HG03097 (cell line): ENCODE measurements at regions not wholly inside any gene's neighbourhood (a gene's known extent, or its start where the extent isn't known, plus 50 kb on each side); places are given as distances from the start of the nearest gene placed in this dataset.

Experiments used
- ATAC-seq: cut with Tn5 transposase; IDR thresholded peaks from one replicate; pipeline ENCODE4 v1.9.1; 2021; ENCODE audit not compliant: unreplicated experiment, low FRiP score

GRCh38 chr6:147849401-147850330, 341.2 kb downstream of the SAMD5 start:
- ATAC-seq: no peak

- ATAC-seq: no peak
Measured at GRCh38 chr6:147852772-147853171, 344.3 kb downstream of the SAMD5 start.

- ATAC-seq: no peak
Measured at GRCh38 chr6:147853574-147853973, 345.1 kb downstream of the SAMD5 start.

GRCh38 chr6:147855803-147856482, 347.5 kb downstream of the SAMD5 start:
- no peak for ATAC-seq

- no peak for ATAC-seq
Measured at GRCh38 chr6:147856687-147857086, 348.2 kb downstream of the SAMD5 start.

GRCh38 chr6:147858421-147858820, 349.9 kb downstream of the SAMD5 start:
- ATAC-seq: no peak

- ATAC-seq: no peak
Measured at GRCh38 chr6:147859071-147859470, 350.6 kb downstream of the SAMD5 start.

GRCh38 chr6:147861696-147862095, 353.2 kb downstream of the SAMD5 start:
- no peak for ATAC-seq

GRCh38 chr6:147867433-147868226, 359.1 kb downstream of the SAMD5 start:
- no peak for ATAC-seq

GRCh38 chr6:147868427-147869190, 360.1 kb downstream of the SAMD5 start:
- no peak for ATAC-seq

- ATAC-seq: no peak
Measured at GRCh38 chr6:147869201-147869600, 360.7 kb downstream of the SAMD5 start.

GRCh38 chr6:147869869-147870268, 361.4 kb downstream of the SAMD5 start:
- ATAC-seq: no peak

GRCh38 chr6:147870506-147871110, 362.1 kb downstream of the SAMD5 start:
- ATAC-seq: no peak

GRCh38 chr6:147872002-147872401, 363.5 kb downstream of the SAMD5 start:
- ATAC-seq: no peak

GRCh38 chr6:147873816-147874215, 365.3 kb downstream of the SAMD5 start:
- no peak for ATAC-seq

- ATAC-seq: no peak
Measured at GRCh38 chr6:147874322-147874721, 365.8 kb downstream of the SAMD5 start.

GRCh38 chr6:147879031-147879580, 370.6 kb downstream of the SAMD5 start:
- ATAC-seq: no peak

- ATAC-seq: no peak
Measured at GRCh38 chr6:147881432-147881831, 372.9 kb downstream of the SAMD5 start.

GRCh38 chr6:147888374-147888773, 379.9 kb downstream of the SAMD5 start:
- ATAC-seq: no peak

GRCh38 chr6:147891671-147892070, 383.2 kb downstream of the SAMD5 start:
- no peak for ATAC-seq
